Fibroblast of the aortic adventitia (primary cell): ENCODE measurements at regions not wholly inside any gene's neighbourhood (a gene's known extent, or its start where the extent isn't known, plus 50 kb on each side); places are given as distances from the start of the nearest gene placed in this dataset.

Experiments
- DNase-seq: peaks from one replicate; pipeline ENCODE4 v3.0.0-alpha.2; 2010; ENCODE audit warnings: low read depth
- H3K4me3 ChIP-seq: 2 replicates; pipeline ENCODE4 v1.5.1; 2011; ENCODE audit warnings: low read depth, mild to moderate bottlenecking, control low read depth, low read length, moderate library complexity
- CTCF ChIP-seq: IDR thresholded peaks from 2 replicates; pipeline ENCODE4 v1.5.1; 2011; ENCODE audit warnings: mild to moderate bottlenecking, low read length, control low read depth, inconsistent platforms; ENCODE audit not compliant: insufficient read depth

DNA sequence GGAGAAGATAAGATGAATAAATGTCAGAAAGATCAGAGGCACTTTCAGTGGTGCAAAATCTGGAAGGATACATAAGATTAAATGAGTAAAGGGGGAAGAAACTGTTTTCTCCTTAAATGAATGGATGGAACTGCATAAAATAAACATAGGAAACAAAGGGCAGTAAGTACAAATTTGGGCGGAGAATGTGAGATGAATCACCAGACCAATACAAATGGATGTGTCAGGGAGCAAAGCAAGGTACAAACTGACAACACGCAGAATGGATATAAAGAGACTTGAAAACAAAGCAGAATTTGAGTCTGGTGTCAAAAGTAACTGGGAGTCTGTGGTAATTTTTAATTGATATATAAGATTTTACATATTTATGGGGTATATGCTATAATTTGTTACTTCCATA lies 175.3 kb upstream of the PCDH18 start:
- DNase-seq, result peak; percentile 53
- no peak overlapping the region for H3K4me3 ChIP-seq
- TF ChIP-seq CTCF, result no peak

- peak; percentile 26 for DNase-seq
- H3K4me3 ChIP-seq, result no peak overlapping the region
- TF ChIP-seq CTCF, result no peak
These were observed 174.9 kb upstream of the PCDH18 start for GRCh38 chr4:137707102-137707620.

- H3K4me3 ChIP-seq, result no peak overlapping the region
These were observed 173.0 kb upstream of the PCDH18 start for GRCh38 chr4:137705171-137705783.

DNA sequence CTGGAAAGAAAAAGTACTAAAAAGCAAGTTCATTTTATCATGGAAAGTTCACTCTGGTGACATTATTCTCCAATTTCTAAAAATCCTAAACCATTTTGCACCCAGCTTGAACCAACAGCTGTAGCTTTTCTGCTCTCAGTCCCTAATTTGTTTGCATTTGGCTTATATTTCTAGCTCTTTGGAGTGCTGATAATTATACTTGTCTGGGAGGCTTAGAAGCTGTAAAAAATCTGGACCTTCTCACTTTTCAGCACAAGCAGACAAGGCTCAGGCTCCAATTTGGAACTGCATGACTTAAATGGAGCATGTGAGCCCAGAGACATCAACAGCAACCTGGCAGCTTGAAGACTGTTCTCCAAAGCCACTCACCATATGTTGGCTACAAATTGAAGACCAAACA lies 170.9 kb upstream of the PCDH18 start:
- H3K4me3 ChIP-seq, result no peak overlapping the region
- TF ChIP-seq CTCF, result no peak
- peak; percentile 42 for DNase-seq

More at GRCh38 chr4:137705171-137705783, 173.0 kb upstream of the PCDH18 start:
- TF ChIP-seq CTCF, result no peak
- DNase-seq, result peak; percentile 98

GRCh38 chr4:137702512-137702911 lies 170.2 kb upstream of the PCDH18 start:
- H3K4me3 ChIP-seq, result no peak overlapping the region
- DNase-seq, result no peak
- no peak for TF ChIP-seq CTCF

DNA sequence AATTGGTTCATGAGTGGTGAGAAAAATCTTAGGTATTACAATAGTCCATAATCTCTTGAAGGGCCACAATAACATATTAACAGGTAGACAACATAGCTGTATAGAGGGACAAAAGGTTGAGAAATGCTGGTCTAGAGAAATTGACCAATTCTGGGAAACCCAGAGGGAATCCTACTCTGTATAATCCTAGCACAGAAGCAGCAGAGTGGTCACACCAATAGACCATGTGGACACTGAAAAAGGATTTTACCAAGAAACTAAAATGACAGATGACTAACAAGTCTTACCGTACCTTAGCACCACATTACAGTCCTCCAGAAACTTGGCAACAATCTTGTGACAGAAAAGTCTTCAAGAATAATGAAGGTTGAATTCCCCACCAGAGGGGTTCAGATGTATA lies 169.1 kb upstream of the PCDH18 start:
- no peak for TF ChIP-seq CTCF
- H3K4me3 ChIP-seq, result no peak overlapping the region
- no peak for DNase-seq

- TF ChIP-seq CTCF, result no peak
- DNase-seq, result no peak
- H3K4me3 ChIP-seq, result no peak overlapping the region
These were observed 168.5 kb upstream of the PCDH18 start for GRCh38 chr4:137700751-137701150.
